HG02885 (cell line): ENCODE measurements at regions not wholly inside any gene's neighbourhood (a gene's known extent, or its start where the extent isn't known, plus 50 kb on each side); places are given as distances from the start of the nearest gene placed in this dataset.
"Not testable (repeated sequence)": the region's sequence is repeated elsewhere in the genome, so short reads cannot be mapped to it uniquely, and the experiment has no call there.

Experiments used
- ATAC-seq: cut with Tn5 transposase; IDR thresholded peaks from one replicate; pipeline ENCODE4 v1.9.1; 2021; ENCODE audit warnings: mild to moderate bottlenecking; ENCODE audit not compliant: unreplicated experiment, poor library complexity

DNA sequence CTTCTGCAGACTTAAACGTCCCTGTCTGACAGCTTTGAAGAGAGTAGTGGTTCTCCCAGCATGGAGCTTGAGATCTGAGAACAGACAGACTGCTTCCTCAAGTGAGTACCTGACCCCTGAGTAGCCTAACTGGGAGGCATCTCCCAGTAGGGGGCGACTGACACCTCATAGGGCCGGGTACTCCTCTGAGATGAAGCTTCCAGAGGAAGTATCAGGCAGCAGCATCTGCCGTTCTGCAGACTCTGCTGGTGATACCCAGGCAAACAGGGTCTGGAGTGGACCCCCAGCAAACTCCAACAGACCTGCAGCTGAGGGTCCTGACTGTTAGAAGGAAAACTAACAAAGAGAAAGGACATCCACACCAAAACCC is 174.4 kb downstream of the LRRC70 start:
- not testable (repeated sequence) for ATAC-seq

DNA sequence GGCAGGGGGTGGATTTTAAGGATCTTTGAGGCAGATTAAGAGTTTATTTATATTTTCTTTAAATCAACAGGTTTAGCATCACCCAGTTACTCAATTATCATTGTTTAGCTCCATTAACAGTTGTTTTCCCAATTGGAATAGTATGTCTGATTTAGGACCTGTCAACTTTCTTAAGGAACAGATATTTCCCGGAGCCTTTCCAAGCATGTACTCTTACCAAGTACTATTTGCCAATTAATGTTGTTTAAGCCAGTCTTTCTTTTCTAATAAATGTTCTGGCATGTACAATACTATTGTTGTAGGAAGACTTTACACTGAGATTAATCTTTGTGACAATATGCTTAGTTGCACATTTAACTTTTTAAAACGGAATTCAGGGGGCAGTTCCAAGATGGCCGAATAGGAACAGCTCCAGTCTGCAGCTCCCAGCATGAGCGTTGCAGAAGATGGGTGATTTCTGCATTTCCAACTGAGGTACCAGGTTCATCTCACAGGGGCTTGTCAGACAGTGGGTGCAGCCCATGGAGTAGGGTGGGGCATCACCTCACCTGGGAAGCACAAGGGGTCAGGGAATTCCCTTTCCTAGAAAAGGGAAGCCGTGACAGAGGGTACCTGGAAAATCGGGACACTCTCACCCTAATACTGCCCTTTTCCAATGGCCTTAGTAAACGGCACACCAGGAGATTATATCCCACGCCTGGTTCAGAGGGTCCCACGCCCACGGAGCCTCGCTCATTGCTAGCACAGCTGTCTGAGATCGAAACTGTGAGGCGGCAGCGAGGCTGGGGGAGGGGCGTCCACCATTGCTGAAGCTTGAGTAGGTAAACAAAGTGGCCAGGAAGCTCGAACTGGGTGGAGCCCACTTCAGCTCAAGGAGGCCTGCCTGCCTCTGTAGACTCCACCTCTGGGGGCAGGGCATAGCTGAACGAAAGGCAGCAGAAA is 173.7 kb downstream of the LRRC70 start:
- not testable (repeated sequence) for ATAC-seq

DNA sequence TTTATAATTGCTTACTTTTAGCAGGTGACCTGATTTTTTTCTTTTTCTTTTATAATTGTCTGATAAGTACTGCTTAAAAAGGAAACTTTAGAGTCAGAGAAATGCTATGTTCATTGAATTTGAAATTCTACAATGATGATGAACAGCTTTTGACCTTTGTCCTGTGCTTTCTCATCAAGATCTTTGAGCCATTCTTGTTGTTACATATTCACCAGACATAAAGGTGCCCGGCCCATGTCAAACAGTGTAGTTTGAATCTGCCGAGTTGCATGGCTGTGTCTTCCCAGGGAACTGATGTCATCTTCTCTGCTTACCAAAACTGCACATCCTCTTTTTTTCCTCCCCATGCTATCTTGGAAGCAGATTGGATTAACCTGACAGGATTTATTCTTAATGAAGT is 163.6 kb downstream of the LRRC70 start:
- no peak for ATAC-seq

- ATAC-seq: no peak
Measured at GRCh38 chr5:62741761-62742160, 163.1 kb downstream of the LRRC70 start.

DNA sequence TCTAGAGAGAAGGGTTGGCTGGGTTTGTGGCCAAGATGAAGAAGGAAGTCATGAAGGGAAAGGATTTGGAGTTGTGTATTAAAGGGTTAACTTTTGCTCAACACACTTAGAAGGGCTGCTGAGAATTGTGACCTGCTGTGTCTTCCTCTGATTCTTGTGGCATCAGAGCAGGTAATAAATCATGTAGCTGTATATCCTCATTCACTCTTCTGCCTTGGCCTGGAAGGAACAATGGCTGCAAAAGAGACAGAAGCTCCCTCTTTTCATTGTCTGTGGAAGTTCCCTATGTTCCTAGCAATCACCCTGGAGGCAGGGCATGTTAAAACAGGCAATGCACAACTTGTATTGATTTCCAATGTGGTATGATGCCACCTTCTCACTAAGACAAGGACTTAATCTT is 159.1 kb downstream of the LRRC70 start:
- no peak for ATAC-seq

- ATAC-seq: no peak
Measured at GRCh38 chr5:62732677-62733121, 154.1 kb downstream of the LRRC70 start.

DNA sequence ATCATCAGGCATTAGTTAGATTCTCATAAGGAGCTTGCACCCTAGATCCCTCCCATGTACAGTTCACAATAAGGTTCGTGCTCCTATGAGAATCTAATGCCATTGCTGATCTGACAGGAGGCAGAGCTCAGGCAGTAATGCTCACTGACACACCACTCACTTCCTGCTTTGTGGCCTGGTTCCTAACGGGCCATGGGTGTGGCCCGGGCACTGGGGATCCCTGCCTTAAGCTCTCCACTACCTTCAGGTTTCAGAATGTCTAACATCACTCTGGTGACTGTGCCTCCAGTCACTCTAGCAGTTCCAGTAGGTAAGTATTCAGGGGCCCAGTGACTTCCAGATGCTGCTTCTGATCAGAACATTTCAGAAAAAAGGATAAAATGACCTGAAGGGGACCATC is 152.4 kb downstream of the LRRC70 start:
- no peak for ATAC-seq

- no peak for ATAC-seq
Measured at GRCh38 chr5:62729675-62730074, 151.1 kb downstream of the LRRC70 start.

DNA sequence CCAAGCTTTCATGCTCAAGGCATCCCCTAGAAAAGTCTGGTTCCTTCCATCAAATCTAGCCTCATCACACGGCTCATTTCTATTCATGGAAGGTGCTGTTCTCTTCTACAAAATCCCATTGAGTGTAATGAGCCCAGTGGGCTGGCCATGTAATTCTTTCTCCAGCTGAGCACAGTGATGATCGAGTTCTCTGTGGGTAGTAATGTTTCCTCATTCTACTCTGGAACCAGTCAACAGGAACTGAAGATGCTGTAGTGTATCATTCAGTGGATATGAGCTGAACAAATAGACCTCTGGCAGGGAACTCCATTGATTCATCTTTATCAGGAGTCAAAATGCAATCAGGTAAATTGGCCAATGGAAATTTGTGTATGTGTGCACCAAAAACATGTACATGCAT is 149.2 kb downstream of the LRRC70 start:
- no peak for ATAC-seq

- no peak for ATAC-seq
Measured at GRCh38 chr5:62727184-62727583, 148.6 kb downstream of the LRRC70 start.

DNA sequence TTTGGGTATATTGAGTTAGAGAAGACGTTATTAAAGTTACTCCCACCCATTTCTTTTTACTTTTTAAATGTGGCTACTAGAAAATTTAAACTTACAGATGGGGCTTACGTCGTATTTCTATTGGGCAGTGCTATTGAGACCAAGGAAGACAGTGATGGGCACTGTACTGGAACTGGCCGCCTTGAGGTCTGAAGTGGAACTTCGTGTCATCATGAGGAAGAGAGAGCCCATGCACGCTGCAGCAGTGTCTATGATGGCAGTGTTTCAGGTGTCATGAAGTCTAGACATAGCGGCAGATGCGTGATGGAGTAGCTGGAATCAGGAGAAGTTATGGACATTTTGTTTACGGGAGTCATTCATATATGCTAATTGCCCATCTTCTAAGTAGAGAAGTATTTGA is 143.7 kb downstream of the LRRC70 start:
- no peak for ATAC-seq

- peak; percentile 96 for ATAC-seq
Measured at GRCh38 chr5:62720031-62720441, 141.4 kb downstream of the LRRC70 start.

DNA sequence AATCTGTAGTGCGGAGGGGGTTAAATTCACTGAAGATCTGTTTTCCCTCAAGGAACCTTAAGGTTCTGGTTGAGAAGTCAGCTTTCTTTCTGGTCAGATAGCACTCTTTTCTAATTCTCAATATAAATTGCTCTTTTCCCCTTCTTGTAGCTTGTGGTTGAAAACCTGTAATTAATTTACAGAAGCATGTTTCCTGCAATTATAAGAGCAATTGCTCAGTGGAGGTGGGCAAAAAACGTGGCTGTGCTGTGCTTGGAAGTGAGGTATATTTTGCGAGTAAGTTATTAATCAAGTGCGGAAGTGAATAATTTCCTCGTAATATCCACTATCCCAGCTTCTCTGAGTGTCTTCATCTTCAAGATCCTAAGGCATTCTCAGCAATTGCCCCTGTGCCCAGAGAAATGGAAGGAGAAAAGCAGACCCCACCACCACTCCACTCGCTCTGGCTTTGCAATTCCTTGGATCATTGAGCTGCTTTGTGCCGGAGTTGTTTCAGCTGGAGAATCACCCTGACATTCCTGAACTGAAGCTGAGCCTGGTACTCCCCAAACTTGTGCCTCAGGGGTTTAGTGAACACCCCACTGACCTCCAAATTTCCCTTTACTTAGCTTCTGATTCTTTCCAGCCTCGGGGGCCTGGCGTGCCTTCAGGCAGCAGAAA is 140.6 kb downstream of the LRRC70 start:
- no peak for ATAC-seq

- ATAC-seq: no peak
Measured at GRCh38 chr5:62718324-62718723, 139.7 kb downstream of the LRRC70 start.

- no peak for ATAC-seq
Measured at GRCh38 chr5:62717301-62717933, 138.8 kb downstream of the LRRC70 start.

- no peak for ATAC-seq
Measured at GRCh38 chr5:62714296-62714695, 135.7 kb downstream of the LRRC70 start.

- ATAC-seq: no peak
Measured at GRCh38 chr5:62708481-62709325, 130.1 kb downstream of the LRRC70 start.

GRCh38 chr5:62707563-62707962 is 128.9 kb downstream of the LRRC70 start:
- ATAC-seq: no peak

GRCh38 chr5:62707131-62707530 is 128.5 kb downstream of the LRRC70 start:
- ATAC-seq: no peak

GRCh38 chr5:62705022-62705421 is 126.4 kb downstream of the LRRC70 start:
- no peak for ATAC-seq
